ENCODE measurements at regions not wholly inside any gene's neighbourhood (a gene's known extent, or its start where the extent isn't known, plus 50 kb on each side); places are given as distances from the start of the nearest gene placed in this dataset.

GRCh38 chr3:193851941-193852674 is 259.1 kb downstream of the OPA1 start:
- DNase-seq, result no peak

GRCh38 chr3:193852901-193853300 is 259.9 kb downstream of the OPA1 start:
- DNase-seq, result no peak

GRCh38 chr3:193853511-193854219 is 260.7 kb downstream of the OPA1 start:
- no peak for DNase-seq

GRCh38 chr3:193857996-193858395 is 265.0 kb downstream of the OPA1 start:
- DNase-seq, result no peak

- no peak for DNase-seq
Observed at GRCh38 chr3:193859195-193859594, 266.2 kb downstream of the OPA1 start.

- no peak for DNase-seq
Observed at GRCh38 chr3:193861012-193861411, 268.0 kb downstream of the OPA1 start.

GRCh38 chr3:193862843-193863242 is 269.8 kb downstream of the OPA1 start:
- DNase-seq, result no peak

GRCh38 chr3:193863657-193864357 is 270.8 kb downstream of the OPA1 start:
- DNase-seq, result no peak

- DNase-seq, result no peak
Observed at GRCh38 chr3:193865339-193865738, 270.6 kb upstream of the HES1 start.

GRCh38 chr3:193865896-193866480 is 270.0 kb upstream of the HES1 start:
- DNase-seq, result no peak

GRCh38 chr3:193868590-193868989 is 267.4 kb upstream of the HES1 start:
- DNase-seq, result no peak

- no peak for DNase-seq
Observed at GRCh38 chr3:193869221-193870201, 266.4 kb upstream of the HES1 start.

GRCh38 chr3:193870376-193871219 is 265.4 kb upstream of the HES1 start:
- DNase-seq, result no peak

GRCh38 chr3:193871220-193871485 is 264.8 kb upstream of the HES1 start:
- no peak for DNase-seq

GRCh38 chr3:193872265-193872753 is 263.6 kb upstream of the HES1 start:
- no peak for DNase-seq

GRCh38 chr3:193873426-193874201 is 262.3 kb upstream of the HES1 start:
- no peak for DNase-seq

GRCh38 chr3:193874512-193874911 is 261.4 kb upstream of the HES1 start:
- DNase-seq, result no peak

- DNase-seq, result no peak
Observed at GRCh38 chr3:193874997-193875593, 260.9 kb upstream of the HES1 start.

GRCh38 chr3:193875601-193876321 is 260.2 kb upstream of the HES1 start:
- DNase-seq, result no peak
